IPS-20b (cell line): ENCODE measurements at regions not wholly inside any gene's neighbourhood (a gene's known extent, or its start where the extent isn't known, plus 50 kb on each side); places are given as distances from the start of the nearest gene placed in this dataset.

Experiments used
- H3K27ac ChIP-seq: one replicate; pipeline ENCODE4 v1.5.1; 2013; ENCODE audit warnings: low read length
- H3K27me3 ChIP-seq: 2 replicates; pipeline ENCODE4 v1.6.1; 2013; ENCODE audit warnings: mild to moderate bottlenecking, low read length, inconsistent platforms; ENCODE audit not compliant: insufficient read depth
- H3K36me3 ChIP-seq: 2 replicates; pipeline ENCODE4 v1.6.1; 2013; ENCODE audit warnings: low read depth, mild to moderate bottlenecking, inconsistent platforms, low read length, moderate library complexity; ENCODE audit not compliant: insufficient read depth
- H3K4me1 ChIP-seq: 2 replicates; pipeline ENCODE4 v1.6.1; 2013; ENCODE audit warnings: mild to moderate bottlenecking, control low read depth, inconsistent platforms, low read length, moderate library complexity; ENCODE audit not compliant: insufficient read depth
- H3K4me3 ChIP-seq: 2 replicates; pipeline ENCODE4 v1.5.1; 2013; ENCODE audit warnings: mild to moderate bottlenecking, low read length, inconsistent platforms
- H3K9ac ChIP-seq: 2 replicates; pipeline ENCODE4 v1.6.1; 2013; ENCODE audit warnings: low read depth, mild to moderate bottlenecking, inconsistent platforms, low read length, moderate library complexity
- H3K9me3 ChIP-seq: 2 replicates; pipeline ENCODE4 v1.6.1; 2013; ENCODE audit warnings: mild to moderate bottlenecking, low read depth, low read length, inconsistent platforms; ENCODE audit not compliant: insufficient read depth

DNA sequence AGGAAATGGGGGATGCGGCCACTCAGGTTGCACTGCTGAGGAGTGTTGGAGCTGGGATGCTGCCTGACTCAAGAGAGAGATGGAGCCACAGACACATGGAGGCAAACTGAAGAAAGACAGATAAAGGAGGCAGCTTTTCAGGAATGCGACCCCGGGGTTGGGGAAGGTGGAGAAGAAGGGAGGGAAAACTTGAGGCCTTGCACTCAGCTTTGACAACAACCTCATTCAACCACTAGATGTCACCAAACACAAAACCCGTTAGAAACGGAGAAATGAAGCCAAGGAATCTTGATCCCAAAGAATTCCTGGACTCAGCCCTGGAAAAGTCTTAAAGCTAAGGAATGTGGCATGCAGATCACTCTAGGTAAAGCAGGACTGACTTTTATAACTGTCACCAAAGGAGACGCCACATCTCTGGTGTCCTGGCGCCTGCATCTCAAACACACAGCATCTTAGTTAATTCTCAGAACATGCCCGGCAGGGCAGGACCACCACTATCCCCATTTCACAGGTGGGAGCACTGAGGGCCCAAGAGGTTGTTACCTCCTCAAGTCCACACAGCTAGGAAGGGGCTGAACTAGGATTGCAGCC is 59.6 kb upstream of the LMCD1 start:
- peaks cover 10% of the 10 kb centered on the region for H3K9me3 ChIP-seq
- H3K4me1 ChIP-seq: peaks cover 13% of the 10 kb centered on the region; the same call in 1 of the 2 replicates
- H3K27me3 ChIP-seq: no peaks in the 10 kb centered on the region
- H3K9ac ChIP-seq: no peak overlapping the region
- H3K4me3 ChIP-seq: no peak overlapping the region
- no peak overlapping the region for H3K27ac ChIP-seq
- H3K36me3 ChIP-seq: no peaks in the 10 kb centered on the region

DNA sequence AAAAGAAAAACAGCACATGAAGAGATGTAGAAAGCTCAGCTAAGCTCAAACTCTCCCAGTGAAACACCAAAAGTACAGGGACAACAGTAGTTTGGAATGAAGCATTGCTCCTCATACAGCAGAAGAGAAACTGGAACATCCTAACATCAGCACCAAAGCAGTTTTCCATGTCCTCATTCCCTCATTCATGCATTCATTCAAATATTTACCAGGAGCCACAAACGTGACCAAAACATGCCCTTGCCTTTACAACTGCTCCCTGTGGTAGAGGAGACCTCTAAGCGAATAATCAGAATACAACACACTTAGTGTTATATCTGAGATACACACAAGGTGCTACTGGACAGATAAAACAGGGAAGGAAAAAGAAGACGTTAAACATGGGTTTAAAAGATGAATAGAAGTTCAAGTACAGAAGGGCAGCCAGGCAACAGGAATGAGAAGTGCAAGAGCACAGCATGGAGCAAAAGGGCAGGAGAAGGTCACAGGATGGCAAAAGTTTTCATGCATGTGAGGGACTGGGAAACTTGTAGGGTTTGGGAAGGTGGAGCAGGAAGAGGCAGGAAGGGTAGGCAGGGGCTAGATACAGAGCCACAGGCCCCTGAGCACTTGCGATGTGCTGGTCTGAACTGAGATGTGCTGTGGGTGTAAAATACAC is 58.5 kb upstream of the LMCD1 start:
- Histone ChIP-seq H3K27ac (no peak overlapping the region), H3K27me3 (no peaks in the 10 kb centered on the region), H3K4me1 (peaks cover 13% of the 10 kb centered on the region; the same call in 1 of the 2 replicates), H3K9me3 (peaks cover 7% of the 10 kb centered on the region), H3K4me3 (no peak overlapping the region), H3K36me3 (no peaks in the 10 kb centered on the region), H3K9ac (no peak overlapping the region)

DNA sequence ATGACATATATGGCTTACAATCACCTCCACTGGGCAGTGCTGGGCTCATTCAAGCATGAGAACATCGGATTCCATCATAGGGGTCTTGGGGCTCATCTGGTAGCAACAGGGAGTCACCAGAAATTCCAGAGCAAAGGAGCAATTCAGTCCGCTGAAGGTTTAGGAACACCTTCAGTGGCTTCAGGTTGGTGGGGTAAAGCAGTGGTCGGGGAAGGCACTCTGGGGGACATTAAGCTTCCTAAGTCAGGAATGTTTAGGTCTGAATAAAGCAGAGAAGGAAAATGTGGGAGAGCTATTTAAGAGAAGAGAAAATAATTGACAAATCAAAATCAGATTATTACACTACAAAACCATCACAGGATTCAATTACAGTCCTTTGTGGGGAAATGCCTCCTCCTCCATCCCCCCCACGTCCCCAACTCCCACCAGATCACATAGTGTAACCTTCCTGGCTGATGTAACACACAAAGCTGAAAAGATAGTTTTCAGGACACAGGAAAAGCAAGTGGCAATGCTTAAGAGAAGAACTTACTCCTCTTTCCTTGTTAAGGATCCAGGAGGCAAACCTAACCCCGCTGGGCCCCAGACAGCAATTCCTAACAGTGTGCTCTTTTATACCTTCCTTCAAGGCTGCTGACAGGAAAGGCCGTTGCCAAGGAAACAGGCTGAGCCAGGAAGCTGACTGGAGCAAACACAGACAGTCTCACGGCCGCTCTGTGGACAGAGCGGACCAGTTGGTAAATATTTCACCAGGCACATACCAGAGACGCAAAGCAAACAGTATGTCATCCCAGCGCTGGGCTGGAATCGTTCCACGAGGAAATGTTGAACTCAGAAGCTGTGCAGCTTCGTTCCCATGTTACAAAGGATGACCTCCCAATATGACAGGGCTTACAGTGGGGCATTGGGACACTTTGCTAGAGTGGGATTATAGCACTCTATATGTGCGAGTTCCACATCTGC is 57.5 kb upstream of the LMCD1 start:
- H3K4me1 ChIP-seq: peaks cover 13% of the 10 kb centered on the region; the same call in 1 of the 2 replicates
- H3K9ac ChIP-seq: peak overlapping the region; percentile 54; the same call in 1 of the 2 replicates
- H3K36me3 ChIP-seq: no peaks in the 10 kb centered on the region
- H3K27me3 ChIP-seq: no peaks in the 10 kb centered on the region
- peak overlapping the region; percentile 25; the same call in 1 of the 2 replicates for H3K4me3 ChIP-seq
- H3K9me3 ChIP-seq: no peaks in the 10 kb centered on the region
- H3K27ac ChIP-seq: peak overlapping the region; percentile 55

DNA sequence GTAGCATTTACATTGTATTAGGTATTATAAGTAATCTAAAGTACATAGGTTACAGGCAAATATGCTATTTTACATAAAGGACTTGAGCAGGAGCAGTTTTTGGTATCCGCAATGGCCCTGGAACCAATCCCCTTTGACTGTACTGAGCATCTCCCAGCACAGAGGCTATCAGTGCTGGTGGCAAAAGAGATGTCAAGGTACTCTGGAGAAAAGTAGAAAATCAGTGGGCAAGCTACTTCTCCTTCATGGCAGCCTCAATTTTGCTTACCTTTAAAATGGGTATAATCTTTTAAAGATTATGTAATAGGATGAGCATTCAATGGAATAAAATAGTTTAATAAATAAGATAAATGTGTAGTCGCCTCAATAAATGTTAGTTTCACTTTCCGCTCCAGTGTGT is 56.7 kb upstream of the LMCD1 start:
- Histone ChIP-seq H3K36me3 (no peaks in the 10 kb centered on the region), H3K27me3 (no peaks in the 10 kb centered on the region), H3K4me3 (no peak overlapping the region), H3K27ac (no peak overlapping the region), H3K9me3 (no peaks in the 10 kb centered on the region), H3K9ac (no peak overlapping the region), H3K4me1 (peaks cover 13% of the 10 kb centered on the region; the same call in 1 of the 2 replicates)

DNA sequence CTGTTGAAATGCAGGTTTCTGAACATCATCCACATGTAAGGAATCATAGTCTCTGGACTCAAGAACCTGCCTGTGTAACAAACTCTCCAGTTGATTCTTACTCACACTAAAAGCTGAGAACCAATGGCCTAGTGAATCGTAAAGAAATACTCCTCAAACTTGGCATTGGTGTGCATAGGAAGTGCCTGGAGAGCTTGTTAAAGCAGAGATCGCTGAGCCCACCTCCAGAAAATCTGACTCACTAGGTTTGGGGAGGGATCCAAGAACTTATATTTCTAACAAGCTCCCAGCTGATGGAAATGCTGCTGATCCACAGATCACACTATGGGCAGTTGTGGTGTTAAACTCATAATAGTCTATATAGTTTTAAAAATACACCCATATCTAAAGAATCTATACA is 55.8 kb upstream of the LMCD1 start:
- H3K9me3 ChIP-seq: no peaks in the 10 kb centered on the region
- no peaks in the 10 kb centered on the region for H3K27me3 ChIP-seq
- no peak overlapping the region for H3K4me3 ChIP-seq
- H3K9ac ChIP-seq: no peak overlapping the region
- peaks cover 13% of the 10 kb centered on the region; the same call in 1 of the 2 replicates for H3K4me1 ChIP-seq
- H3K27ac ChIP-seq: no peak overlapping the region
- H3K36me3 ChIP-seq: no peaks in the 10 kb centered on the region

DNA sequence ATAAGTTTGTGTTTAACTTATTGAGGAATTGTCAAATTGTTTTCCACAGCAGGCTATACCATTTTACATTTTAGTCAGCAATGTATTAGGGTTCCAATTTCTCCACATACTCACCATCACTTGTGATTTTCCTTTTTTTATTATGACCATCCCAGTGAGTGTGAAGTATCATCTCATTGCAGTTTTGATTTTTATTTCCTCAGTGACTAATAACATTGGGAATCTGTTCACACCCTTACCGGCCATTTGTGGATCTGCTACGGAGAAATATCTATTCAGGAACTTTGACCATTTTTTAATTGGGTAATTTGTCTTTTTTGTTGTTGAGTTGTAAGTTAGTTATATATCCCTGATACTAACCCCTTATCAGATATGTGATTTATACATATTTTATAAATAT is 54.8 kb upstream of the LMCD1 start:
- H3K4me3 ChIP-seq: no peak overlapping the region
- H3K4me1 ChIP-seq: peaks cover 13% of the 10 kb centered on the region; the same call in 1 of the 2 replicates
- H3K9me3 ChIP-seq: no peaks in the 10 kb centered on the region
- no peak overlapping the region for H3K9ac ChIP-seq
- no peak overlapping the region for H3K27ac ChIP-seq
- H3K36me3 ChIP-seq: no peaks in the 10 kb centered on the region
- H3K27me3 ChIP-seq: no peaks in the 10 kb centered on the region

DNA sequence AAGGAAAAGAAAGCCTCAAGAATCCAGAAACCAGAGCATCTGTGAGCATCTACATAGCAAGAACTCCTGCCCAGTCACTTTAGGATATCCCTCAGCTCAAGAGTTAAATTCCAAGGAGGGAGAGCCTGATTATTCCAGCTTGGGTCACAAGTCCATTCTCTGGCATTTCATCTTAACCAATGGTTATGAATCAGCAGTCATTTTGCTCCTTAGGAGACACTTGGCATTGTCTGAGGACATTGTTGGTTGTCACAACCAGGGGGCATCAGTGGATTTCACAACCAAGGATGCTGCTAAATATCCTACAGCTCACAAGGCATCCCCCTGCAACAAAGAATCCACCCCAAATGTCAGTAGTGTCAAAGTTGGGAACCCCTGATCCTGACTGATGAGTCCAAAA is 51.0 kb upstream of the LMCD1 start:
- no peak overlapping the region for H3K4me3 ChIP-seq
- no peaks in the 10 kb centered on the region for H3K27me3 ChIP-seq
- H3K27ac ChIP-seq: no peak overlapping the region
- H3K36me3 ChIP-seq: no peaks in the 10 kb centered on the region
- H3K4me1 ChIP-seq: no peaks in the 10 kb centered on the region
- no peaks in the 10 kb centered on the region for H3K9me3 ChIP-seq
- no peak overlapping the region for H3K9ac ChIP-seq

DNA sequence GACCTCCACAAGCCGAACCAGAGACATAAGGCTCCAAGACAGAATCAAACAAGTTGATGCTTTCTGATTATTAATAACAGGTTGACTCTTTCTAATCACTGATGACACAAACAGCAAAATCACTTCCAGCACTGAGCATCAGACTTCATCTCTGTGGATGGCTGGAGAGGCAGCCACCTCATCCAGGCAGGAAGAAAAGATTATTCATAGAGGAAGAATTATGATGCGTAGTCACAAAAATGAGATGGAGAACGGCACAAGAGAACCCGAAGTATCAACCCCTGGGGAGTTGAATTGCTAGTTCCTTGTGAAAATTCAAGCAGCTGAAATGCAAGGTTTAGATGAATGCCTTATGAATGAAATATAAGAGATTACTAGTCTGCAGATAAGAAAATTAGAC is 49.9 kb upstream of the LMCD1 start:
- H3K9ac ChIP-seq: no peak overlapping the region
- no peak overlapping the region for H3K4me3 ChIP-seq
- H3K27me3 ChIP-seq: no peaks in the 10 kb centered on the region
- peaks cover 6% of the 10 kb centered on the region for H3K4me1 ChIP-seq
- H3K9me3 ChIP-seq: no peaks in the 10 kb centered on the region
- H3K36me3 ChIP-seq: no peaks in the 10 kb centered on the region
- no peak overlapping the region for H3K27ac ChIP-seq
